GM10847 (cell line): ENCODE measurements at regions not wholly inside any gene's neighbourhood (a gene's known extent, or its start where the extent isn't known, plus 50 kb on each side); places are given as distances from the start of the nearest gene placed in this dataset.

Experiments used
- POLR2A ChIP-seq: IDR thresholded peaks from 2 replicates; pipeline ENCODE4 v1.6.1; 2011; ENCODE audit not compliant: insufficient read length; ENCODE audit errors: extremely low read depth

DNA sequence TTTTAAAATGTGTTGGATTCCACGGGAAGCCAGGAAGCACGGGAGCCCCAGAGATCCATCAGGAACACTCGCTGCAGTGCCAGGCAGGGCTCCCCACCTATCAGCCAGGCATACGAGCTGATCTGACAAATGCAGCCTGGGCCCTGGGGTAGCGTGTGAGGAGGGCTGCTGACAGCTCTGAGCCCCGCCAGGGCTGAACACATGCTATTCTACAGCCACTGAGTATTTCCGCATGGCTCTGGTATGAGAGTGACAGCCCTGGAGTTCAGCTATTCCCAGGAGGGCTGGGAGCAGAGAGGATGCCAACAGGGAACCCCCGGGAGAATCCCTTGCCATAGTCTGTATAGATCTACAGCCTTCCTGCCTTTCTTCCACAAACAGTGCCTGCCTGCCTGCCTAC lies 237.3 kb upstream of the ZMIZ1 start:
- TF ChIP-seq POLR2A = no peak

DNA sequence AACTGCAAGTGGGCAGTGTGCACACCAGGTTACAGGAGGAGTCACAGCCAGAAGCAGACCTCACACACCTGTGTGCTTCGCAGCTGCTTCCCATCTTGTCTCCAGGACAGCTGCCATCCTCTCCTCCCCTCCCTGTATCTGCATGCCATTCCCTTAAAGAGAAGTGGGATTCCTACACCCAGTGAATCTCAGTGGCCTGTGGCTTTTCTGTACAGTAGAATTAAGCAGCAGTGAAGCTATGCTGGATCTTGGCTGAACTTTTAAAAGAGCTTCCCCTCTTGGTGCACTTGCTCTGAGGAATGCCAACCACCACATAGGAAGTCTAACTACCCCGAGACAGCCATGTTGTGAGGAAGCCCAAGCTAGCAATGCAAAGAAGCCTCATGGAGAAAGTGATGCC lies 236.5 kb upstream of the ZMIZ1 start:
- TF ChIP-seq POLR2A = no peak

- no peak for TF ChIP-seq POLR2A
These were observed 230.6 kb upstream of the ZMIZ1 start for GRCh38 chr10:78838141-78838657.

DNA sequence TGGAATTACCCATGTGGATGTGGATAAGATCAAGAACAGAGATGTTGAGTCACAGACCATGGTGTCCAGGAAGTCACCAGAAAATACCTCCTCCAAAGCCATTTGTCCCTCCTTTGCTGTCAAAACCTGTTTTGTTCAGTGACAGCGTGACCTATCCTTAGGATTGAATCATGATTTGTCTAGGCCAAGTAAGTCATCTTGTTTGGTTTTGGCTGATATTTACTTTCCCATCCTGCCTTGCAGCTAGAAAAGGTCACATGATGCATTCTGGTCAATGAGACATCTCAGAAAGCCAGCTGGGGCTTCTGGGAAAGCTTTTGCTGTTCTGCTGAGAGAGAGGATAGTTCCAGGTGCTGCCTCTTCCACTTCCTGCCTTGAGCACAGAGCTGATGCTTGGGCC lies 225.3 kb upstream of the ZMIZ1 start:
- TF ChIP-seq POLR2A = no peak

GRCh38 chr10:78844960-78845607 lies 223.7 kb upstream of the ZMIZ1 start:
- TF ChIP-seq POLR2A = no peak

DNA sequence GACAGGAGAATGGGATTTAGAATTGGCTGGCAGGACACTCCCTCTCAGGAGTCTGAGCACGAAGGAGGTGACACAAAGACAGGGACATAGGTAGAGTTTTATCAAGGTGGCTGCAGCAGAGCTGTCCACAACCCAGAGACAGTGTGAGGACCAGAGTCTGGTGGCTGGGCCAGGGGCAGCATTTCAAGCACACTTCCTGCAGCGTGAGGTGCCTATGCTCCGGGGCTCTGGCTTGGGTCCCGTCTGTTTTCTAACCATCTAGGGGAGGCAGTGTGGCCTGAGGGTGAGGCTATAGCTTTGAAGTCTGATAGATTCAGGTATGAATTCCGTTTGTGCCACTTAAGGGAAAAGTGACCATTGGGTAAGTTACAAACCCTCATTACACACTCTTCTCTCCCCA lies 222.7 kb upstream of the ZMIZ1 start:
- no peak for TF ChIP-seq POLR2A

DNA sequence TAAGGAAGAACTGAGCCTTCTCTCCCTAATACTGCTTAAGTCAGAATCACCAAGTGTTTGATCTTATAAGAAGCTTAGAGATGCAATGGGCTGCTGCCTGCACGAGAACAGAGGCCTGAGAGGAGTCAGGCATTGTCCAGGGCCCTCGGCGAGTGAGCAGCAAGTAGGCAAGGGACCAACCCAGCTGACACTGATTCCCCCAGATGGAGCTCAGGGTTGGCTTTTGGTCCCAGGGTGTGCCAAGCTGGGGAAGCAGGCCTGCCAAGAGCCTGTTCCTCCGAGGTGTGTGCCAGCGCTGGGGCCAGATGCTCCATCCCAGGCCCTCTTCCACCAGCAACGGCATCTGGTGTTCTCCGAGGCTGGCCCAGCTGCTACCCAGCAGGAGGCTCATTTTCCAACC lies 222.0 kb upstream of the ZMIZ1 start:
- no peak for TF ChIP-seq POLR2A

DNA sequence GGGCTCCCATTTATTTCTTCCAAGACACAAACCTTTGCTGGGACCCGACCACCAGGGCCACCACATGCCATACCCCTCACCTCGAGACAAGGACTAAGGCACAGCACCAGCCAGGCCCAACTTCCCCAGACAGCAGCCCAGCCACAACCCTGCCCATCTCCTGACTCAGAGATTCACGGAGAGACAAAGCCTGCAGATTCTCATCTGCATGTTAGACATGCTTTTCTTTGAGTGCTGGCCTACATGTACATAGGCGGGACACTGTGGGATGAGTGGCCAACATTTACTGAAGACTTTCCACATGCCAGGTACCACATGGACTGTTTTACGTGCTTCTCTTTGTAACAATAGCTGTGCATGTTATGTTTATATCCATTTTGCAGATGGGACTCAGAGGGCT lies 221.3 kb upstream of the ZMIZ1 start:
- TF ChIP-seq POLR2A = no peak

- no peak for TF ChIP-seq POLR2A
These were observed 219.7 kb upstream of the ZMIZ1 start for GRCh38 chr10:78849115-78849514.

DNA sequence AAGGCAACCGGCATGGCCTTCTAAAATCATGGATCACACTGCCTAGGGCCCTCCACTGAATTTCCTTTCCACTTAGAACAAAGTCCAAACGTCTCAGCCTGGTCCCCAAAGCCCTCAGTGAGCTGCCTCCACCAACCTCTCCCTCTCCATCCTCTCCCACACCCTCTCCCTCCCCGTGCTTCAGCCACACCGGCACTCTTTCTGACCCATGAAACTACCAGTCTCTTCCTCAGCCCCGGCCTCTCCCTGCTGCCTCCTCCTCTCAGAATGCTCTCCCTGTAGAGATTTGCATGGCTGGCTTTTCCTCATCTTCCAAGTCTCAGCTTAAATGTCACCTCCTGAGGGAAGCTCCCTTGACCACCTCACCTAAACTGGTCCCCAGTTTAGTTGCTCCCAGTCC lies 219.0 kb upstream of the ZMIZ1 start:
- no peak for TF ChIP-seq POLR2A

GRCh38 chr10:78850644-78851435 lies 217.9 kb upstream of the ZMIZ1 start:
- TF ChIP-seq POLR2A = no peak

GRCh38 chr10:78851647-78852046 lies 217.1 kb upstream of the ZMIZ1 start:
- TF ChIP-seq POLR2A = no peak

- TF ChIP-seq POLR2A = no peak
These were observed 216.1 kb upstream of the ZMIZ1 start for GRCh38 chr10:78852466-78853240.

DNA sequence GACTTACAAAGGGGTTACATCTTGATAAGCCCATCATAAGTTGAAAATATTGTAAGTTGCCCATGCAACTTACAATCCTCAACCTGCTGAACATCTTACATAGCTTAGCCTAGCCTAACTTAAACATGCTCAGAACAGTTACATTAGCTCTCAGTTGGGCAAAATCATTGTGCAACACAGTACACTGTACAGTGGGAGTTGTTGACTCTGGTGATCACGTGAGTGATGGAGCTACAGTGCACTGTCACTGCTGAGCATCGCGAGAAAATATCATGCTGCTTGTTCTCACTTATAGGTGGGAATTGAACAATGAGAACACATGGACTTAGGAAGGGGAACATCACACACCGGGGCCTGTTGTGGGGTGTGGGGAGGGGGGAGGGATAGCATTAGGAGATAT lies 214.9 kb upstream of the ZMIZ1 start:
- no peak for TF ChIP-seq POLR2A

DNA sequence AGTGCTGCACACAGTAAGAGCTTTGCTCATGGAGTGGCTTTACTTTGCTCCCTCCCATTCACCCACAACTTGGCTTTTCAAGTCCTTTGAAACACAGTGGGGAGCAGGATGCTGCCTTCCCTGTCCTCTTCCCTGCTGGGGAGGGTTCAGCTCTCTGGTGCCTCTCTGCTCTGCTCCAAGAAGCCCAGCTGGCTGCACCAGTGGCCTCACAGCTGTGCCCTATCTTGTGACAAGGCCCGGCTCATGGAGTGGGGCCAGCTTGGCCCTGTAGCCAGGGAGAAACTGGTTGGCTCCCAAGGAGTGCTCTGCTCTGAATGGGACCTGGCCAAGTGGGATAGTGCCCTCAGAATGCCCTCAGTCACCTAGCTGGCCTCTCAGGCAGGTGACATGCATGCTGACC lies 212.3 kb upstream of the ZMIZ1 start:
- TF ChIP-seq POLR2A = no peak

DNA sequence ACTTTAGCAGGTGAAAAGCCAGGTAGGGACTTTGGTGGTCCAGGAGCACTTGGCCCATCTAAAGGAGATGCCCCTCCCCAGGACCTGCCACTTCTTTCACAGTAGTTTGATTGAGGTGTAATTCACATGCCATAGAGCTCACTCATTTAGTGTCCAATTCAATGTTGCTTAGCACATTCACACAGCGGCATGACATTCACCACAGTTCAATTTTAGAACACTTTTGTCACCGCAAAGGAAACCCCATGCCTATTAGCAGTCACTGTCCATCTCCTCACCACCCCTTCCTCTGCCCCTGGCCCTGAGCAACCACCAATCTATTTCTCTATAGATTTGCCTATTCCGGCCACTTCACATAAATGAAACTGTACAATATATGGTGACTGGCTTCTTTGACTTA lies 211.6 kb upstream of the ZMIZ1 start:
- no peak for TF ChIP-seq POLR2A

DNA sequence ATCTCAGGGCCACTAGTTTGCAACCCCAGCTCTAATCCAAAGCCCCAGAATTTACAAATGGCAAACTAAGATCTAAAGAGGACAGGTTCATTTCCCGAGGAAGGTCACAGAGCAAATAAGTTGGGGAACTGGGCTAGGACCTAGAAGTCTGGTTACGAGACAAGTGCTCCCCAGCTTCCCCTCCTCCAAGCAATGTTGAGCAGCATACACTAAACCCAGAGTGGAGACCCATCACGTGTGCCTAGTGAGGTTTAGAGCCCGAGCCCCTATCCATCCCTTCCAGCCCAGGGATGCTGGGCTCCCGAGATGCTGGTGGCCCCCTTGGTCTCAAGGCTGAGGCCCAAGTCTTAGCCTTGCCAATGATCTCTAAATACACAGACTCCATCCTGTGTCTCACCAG lies 209.5 kb upstream of the ZMIZ1 start:
- no peak for TF ChIP-seq POLR2A

GRCh38 chr10:78859769-78860168 lies 209.0 kb upstream of the ZMIZ1 start:
- no peak for TF ChIP-seq POLR2A
